Stomach (tissue), 4 donors: ENCODE measurements at regions not wholly inside any gene's neighbourhood (a gene's known extent, or its start where the extent isn't known, plus 50 kb on each side); places are given as distances from the start of the nearest gene placed in this dataset.

Experiments used
- POLR2A ChIP-seq, 4 donors: fragments of 450-650 bp; IDR thresholded peaks; one replicate each; pipeline ENCODE4 v1.6.1; 2016; ENCODE audit warnings: antibody characterized with exemption in 4 of 4, control low read depth in 2 of 4, mild to moderate bottlenecking in 1 of 4, moderate library complexity in 1 of 4
- POLR2AphosphoS5 ChIP-seq, 3 donors: sonication (generic); formaldehyde crosslinking; IDR thresholded peaks; one replicate each; pipeline ENCODE4 v1.6.1; 2016; ENCODE audit warnings: antibody characterized with exemption in 3 of 3
- TF ChIP-seq, protein P1 (sequence below), 7 experiments: fragments of 450-650 bp in 4 of 7; fragments of 200-600 bp in 3 of 7; sonication (generic) in 3 of 7; IDR thresholded peaks; one replicate each; pipeline ENCODE4 v1.5.1; 2016 to 2019; ENCODE audit warnings: antibody characterized with exemption in 7 of 7, control low read depth in 2 of 7, mild to moderate bottlenecking in 1 of 7

- TF ChIP-seq POLR2A (IDR thresholded peaks at IDR 0.05) (no peak), POLR2AphosphoS5 (IDR thresholded peaks at IDR 0.05) (no peak)
- TF ChIP-seq, protein P1, sequence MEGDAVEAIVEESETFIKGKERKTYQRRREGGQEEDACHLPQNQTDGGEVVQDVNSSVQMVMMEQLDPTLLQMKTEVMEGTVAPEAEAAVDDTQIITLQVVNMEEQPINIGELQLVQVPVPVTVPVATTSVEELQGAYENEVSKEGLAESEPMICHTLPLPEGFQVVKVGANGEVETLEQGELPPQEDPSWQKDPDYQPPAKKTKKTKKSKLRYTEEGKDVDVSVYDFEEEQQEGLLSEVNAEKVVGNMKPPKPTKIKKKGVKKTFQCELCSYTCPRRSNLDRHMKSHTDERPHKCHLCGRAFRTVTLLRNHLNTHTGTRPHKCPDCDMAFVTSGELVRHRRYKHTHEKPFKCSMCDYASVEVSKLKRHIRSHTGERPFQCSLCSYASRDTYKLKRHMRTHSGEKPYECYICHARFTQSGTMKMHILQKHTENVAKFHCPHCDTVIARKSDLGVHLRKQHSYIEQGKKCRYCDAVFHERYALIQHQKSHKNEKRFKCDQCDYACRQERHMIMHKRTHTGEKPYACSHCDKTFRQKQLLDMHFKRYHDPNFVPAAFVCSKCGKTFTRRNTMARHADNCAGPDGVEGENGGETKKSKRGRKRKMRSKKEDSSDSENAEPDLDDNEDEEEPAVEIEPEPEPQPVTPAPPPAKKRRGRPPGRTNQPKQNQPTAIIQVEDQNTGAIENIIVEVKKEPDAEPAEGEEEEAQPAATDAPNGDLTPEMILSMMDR (IDR thresholded peaks at IDR 0.05): no peak
These were observed 119.6 kb upstream of the DTNA start for GRCh38 chr18:34590503-34590902.
